ENCODE measurements at regions not wholly inside any gene's neighbourhood (a gene's known extent, or its start where the extent isn't known, plus 50 kb on each side); places are given as distances from the start of the nearest gene placed in this dataset.

DNA sequence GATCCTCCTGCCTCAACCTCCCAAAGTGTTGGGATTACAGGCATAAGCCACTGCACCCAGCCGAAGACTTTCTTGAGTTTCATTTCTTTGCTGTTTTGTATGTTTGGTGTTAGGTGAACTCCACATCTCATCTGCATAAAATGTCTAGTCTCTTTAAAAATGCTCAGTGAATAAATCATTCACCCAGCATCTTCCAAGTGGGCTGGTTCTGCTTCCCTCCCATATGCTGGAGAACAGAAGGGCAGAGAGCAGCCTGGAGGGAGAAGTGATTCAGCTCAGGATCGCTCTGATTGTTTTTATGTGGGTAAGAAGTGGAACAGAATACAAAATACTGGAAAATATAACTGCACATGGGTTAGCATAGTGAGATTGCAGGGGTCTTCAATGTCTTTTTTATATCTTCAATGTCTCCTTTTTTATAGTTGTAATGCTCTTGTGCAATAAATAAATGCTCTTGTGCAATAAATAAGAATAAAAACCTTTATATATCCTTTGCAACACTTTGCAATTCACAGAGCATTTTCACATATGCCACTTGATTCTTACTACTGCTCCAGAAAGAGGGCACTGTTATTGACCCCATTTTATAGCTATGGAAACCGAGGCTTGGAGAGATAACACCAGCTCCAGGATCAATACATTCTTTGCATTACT, 253.0 kb upstream of the NCKAP5 start:
- TF ChIP-seq, protein P1, sequence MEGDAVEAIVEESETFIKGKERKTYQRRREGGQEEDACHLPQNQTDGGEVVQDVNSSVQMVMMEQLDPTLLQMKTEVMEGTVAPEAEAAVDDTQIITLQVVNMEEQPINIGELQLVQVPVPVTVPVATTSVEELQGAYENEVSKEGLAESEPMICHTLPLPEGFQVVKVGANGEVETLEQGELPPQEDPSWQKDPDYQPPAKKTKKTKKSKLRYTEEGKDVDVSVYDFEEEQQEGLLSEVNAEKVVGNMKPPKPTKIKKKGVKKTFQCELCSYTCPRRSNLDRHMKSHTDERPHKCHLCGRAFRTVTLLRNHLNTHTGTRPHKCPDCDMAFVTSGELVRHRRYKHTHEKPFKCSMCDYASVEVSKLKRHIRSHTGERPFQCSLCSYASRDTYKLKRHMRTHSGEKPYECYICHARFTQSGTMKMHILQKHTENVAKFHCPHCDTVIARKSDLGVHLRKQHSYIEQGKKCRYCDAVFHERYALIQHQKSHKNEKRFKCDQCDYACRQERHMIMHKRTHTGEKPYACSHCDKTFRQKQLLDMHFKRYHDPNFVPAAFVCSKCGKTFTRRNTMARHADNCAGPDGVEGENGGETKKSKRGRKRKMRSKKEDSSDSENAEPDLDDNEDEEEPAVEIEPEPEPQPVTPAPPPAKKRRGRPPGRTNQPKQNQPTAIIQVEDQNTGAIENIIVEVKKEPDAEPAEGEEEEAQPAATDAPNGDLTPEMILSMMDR (conservative IDR thresholded peaks at IDR 0.05; ENCODE audit: low read depth, low read length) = no peak
- peak; percentile 86 for DNase-seq (ENCODE audit: low read depth)
- H3K4me3 ChIP-seq (ENCODE audit: low read depth, low read length) = no peak overlapping the region

DNA sequence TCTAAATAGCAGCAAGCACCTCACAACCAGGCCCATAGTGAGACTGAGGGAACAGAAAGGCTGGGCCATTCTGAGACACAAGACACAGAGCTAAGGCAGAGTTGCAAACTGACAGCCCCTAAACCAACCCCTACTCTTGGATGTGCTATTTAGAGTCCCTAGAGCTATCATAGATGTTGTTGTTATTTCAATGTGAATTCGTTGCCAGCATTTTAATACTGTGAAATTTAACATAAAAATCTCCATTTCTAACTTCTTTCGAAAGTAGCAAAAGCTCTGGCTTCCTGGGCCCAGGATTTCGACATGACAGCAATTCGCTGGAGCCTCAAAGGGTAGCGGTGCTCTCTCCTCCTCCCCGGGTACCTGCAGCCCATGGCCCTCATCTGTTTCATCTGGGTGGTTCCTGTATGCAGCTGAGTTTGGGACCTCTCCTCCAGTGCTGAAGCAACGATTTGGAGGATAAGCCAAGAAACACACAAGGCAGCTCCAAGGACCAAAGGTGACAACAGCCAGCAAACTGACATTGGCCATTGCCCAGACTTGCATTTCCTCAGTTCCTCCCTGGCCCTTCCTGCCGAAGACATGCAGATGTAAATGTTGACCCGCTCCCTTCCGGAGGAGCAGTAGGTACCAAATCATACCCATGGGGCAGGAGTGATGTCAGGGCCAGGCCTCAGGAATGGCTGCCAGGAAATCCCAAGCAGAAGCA, 254.4 kb upstream of the NCKAP5 start:
- TF ChIP-seq, protein P1 (conservative IDR thresholded peaks at IDR 0.05; ENCODE audit: low read depth, low read length) = no peak
- no peak for DNase-seq (ENCODE audit: low read depth)
- H3K4me3 ChIP-seq (ENCODE audit: low read depth, low read length) = no peak overlapping the region

DNA sequence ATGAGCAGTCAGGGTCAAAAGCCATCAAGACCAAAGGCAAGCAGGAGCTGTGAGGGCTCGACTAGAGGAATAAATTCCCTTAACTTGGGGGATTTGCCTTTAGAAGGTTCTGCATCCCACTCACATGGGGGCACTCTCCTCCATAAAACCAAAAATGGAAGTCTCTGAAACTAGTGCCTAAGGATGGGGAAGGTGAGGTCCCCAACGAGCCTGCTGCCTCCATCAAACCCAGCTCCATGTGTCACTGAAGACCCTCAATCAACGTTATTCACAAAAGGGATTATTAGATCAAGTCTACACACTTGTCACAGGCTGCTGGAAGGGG, 254.9 kb upstream of the NCKAP5 start:
- TF ChIP-seq, protein P1 (conservative IDR thresholded peaks at IDR 0.05; ENCODE audit: low read depth, low read length) = no peak
- DNase-seq (ENCODE audit: low read depth) = no peak
- no peak overlapping the region for H3K4me3 ChIP-seq (ENCODE audit: low read depth, low read length)

DNA sequence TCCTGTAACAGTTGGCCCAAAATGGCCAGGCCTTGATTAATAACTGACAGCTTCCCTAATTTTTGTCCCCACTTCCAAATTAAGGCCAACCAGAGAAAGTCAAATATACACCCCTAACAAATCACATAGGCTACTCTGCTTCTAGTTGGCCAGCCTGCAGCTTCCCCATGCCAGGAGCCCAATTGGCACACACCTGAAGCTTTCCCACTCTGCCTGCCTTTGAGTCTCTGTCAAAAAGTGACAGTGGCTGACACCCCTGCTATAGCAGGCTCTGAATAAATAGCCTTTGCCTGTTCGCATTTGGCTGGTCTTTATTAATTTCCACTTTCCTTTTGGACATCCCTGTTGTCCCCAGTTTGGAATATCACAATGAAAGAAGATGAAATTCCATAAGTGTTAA, 256.6 kb upstream of the NCKAP5 start:
- H3K4me3 ChIP-seq (ENCODE audit: low read depth, low read length) = no peak overlapping the region
- no peak for DNase-seq (ENCODE audit: low read depth)
- TF ChIP-seq, protein P1 (conservative IDR thresholded peaks at IDR 0.05; ENCODE audit: low read depth, low read length) = no peak

DNA sequence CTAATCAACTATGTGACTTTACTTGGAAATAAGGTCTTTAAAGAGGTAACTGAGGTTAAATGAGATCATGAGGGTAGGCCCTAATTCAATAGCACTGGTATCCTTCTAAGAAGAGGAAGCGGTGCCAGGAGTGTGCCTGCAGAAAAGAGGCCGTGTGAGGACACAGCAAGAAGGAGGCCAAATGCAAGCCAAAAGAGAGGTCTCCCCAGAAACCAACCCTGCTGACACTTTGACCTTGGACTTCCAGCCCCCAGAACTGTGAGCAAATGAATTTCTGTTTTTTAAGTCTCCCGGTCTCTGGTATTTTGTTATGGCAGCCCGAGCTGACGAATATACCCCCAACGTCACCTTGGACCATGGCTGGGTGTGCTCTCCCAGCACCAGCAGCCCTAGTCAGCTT, 257.5 kb upstream of the NCKAP5 start:
- TF ChIP-seq, protein P1 (conservative IDR thresholded peaks at IDR 0.05; ENCODE audit: low read depth, low read length) = no peak
- no peak overlapping the region for H3K4me3 ChIP-seq (ENCODE audit: low read depth, low read length)
- no peak for DNase-seq (ENCODE audit: low read depth)

DNA sequence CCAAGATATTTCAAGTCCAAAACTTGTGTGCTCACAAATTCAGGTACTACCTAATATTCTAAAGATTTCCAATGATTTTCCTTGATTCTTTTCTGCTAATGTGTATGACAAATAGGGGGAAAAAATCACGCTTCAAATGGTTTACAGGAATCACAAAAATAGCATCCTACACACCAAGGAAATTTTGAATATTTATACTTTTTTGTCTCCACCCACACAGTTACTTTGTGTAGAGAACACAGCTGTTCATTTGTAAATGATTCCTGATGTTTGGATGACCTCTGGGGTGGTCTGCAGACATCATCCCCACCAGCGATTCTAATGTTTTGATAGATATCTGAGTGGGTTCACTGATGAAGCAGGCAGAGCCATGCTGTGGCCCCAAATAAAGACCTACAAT, 260.6 kb upstream of the NCKAP5 start:
- no peak for DNase-seq (ENCODE audit: low read depth)
- TF ChIP-seq, protein P1 (conservative IDR thresholded peaks at IDR 0.05; ENCODE audit: low read depth, low read length) = no peak
- H3K4me3 ChIP-seq (ENCODE audit: low read depth, low read length) = no peak overlapping the region
